ENCODE measurements at regions not wholly inside any gene's neighbourhood (a gene's known extent, or its start where the extent isn't known, plus 50 kb on each side); places are given as distances from the start of the nearest gene placed in this dataset.

GRCh38 chr9:28960602-28961001, 1387.3 kb upstream of the C9orf72 start:
- no peak overlapping the region for H3K4me2 ChIP-seq (ENCODE audit: low read depth, low read length)
- intact Hi-C loops (cut with micrococcal nuclease): no loop called here

More at GRCh38 chr9:28960602-28961001, 1387.3 kb upstream of the C9orf72 start:
- Histone ChIP-seq H3K9me1 (ENCODE audit: insufficient read depth, low read length) (no peaks in the 10 kb centered on the region), H3K27ac (ENCODE audit: insufficient read depth, low read length) (no peak overlapping the region), H3K18ac (ENCODE audit: low read depth, low read length) (no peak overlapping the region), H3K9ac (ENCODE audit: low read depth, low read length) (no peak overlapping the region), H2BK120ac (ENCODE audit: low read depth, low read length) (no peak overlapping the region), H3K9me3 (ENCODE audit: control insufficient read depth, insufficient read depth, low read length) (no peaks in the 10 kb centered on the region), H3K56ac (ENCODE audit: extremely low read depth, insufficient read depth, low read length) (no peak overlapping the region), H4K5ac (ENCODE audit: low read depth, low read length) (no peak overlapping the region), H3K36me3 (ENCODE audit: control insufficient read depth, insufficient read depth, low read length) (no peaks in the 10 kb centered on the region), H2BK20ac (ENCODE audit: low read depth, low read length) (no peak overlapping the region), H2AFZ (replicated peaks; ENCODE audit: low read length, poor library complexity) (no peak overlapping the region), H2BK15ac (ENCODE audit: low read depth, low read length) (no peak overlapping the region), H4K91ac (ENCODE audit: insufficient read depth, low read depth, low read length) (no peak overlapping the region), H2BK5ac (ENCODE audit: low read depth, low read length, poor library complexity, severe bottlenecking) (no peak overlapping the region), H3K4ac (ENCODE audit: low read depth, low read length) (no peak overlapping the region), H2AK9ac (replicated peaks; ENCODE audit: low read depth, low read length, poor library complexity) (no peak overlapping the region), H3K14ac (replicated peaks; ENCODE audit: low read depth, low read length) (no peak overlapping the region), H3K27me3 (ENCODE audit: control insufficient read depth, insufficient read depth, low read length) (no peaks in the 10 kb centered on the region), H2AK5ac (ENCODE audit: low read depth, low read length) (no peak overlapping the region), H4K20me1 (ENCODE audit: insufficient read depth, low read length) (no peaks in the 10 kb centered on the region), H3K79me1 (ENCODE audit: low read depth in 1 of 2, low read length in 2 of 2) (no peaks in the 10 kb centered on the region), H3K23ac (ENCODE audit: low read depth, low read length) (no peak overlapping the region), H4K8ac (ENCODE audit: low read depth in 2 of 2, low read length in 2 of 2) (no peak overlapping the region), H3K4me1 (ENCODE audit: control insufficient read depth, insufficient read depth, low read length) (no peaks in the 10 kb centered on the region), H3K4me3 (ENCODE audit: insufficient read depth, low read depth, low read length) (no peak overlapping the region)
- dilution Hi-C loops (cut with HindIII; ENCODE audit: low sequenced_read_pairs, unreplicated experiment) (no loop called here), in situ Hi-C loops (cut with MboI; ENCODE audit: low sequenced_read_pairs) (no loop called here)
- ATAC-seq (ENCODE audit: low read depth): no peak
- CTCF ChIA-PET: no interaction called here
- TF ChIP-seq USF2 (IDR thresholded peaks at IDR 0.05; ENCODE audit: low read depth, low read length): no peak
- no peak for TF ChIP-seq MXI1 (IDR thresholded peaks at IDR 0.05; ENCODE audit: borderline replicate concordance, low read depth, low read length)
- TF ChIP-seq MAFK (IDR thresholded peaks at IDR 0.05; ENCODE audit: low read depth, low read length): peak; percentile 76
- no peak for TF ChIP-seq BHLHE40 (IDR thresholded peaks at IDR 0.05; ENCODE audit: low read depth, low read length)
- TF ChIP-seq SMC3 (IDR thresholded peaks at IDR 0.05; ENCODE audit: low read depth, low read length): no peak
- TF ChIP-seq ELK1 (IDR thresholded peaks at IDR 0.05; ENCODE audit: borderline replicate concordance, low read depth, low read length): no peak
- no peak for TF ChIP-seq RCOR1 (IDR thresholded peaks at IDR 0.05; ENCODE audit: insufficient replicate concordance, low read length)
- POLR2A ChIA-PET (ENCODE audit: unreplicated experiment): no interaction called here
- DNase-seq: no peak
- BruUV-seq (replicated peaks): no TSS peak
